Natural killer cell (primary cell): ENCODE measurements at regions not wholly inside any gene's neighbourhood (a gene's known extent, or its start where the extent isn't known, plus 50 kb on each side); places are given as distances from the start of the nearest gene placed in this dataset.

Source experiments
- ATAC-seq, 3 donors: fragments of 150-1000 bp in 2 of 3; fragments of 200-7000 bp in 1 of 3; cut with Tn5 transposase; 1 replicate in 1 of 3; 2 replicates in 2 of 3; pipeline ENCODE4 v1.10.0; 2021; ENCODE audit warnings: mild to moderate bottlenecking in 2 of 3, moderate library complexity in 2 of 3
- DNase-seq, 2 donors: peaks; one replicate each; pipeline versions ENCODE4 v3.0.0 to v3.0.0-alpha.2; 2013 to 2021; ENCODE audit warnings: mixed read lengths in 1 of 2
- H3K27ac ChIP-seq: one replicate; pipeline ENCODE4 v1.5.1; 2013; ENCODE audit warnings: mild to moderate bottlenecking, low read length
- H3K27me3 ChIP-seq: one replicate; pipeline ENCODE4 v1.6.1; 2013; ENCODE audit warnings: low read length; ENCODE audit not compliant: control insufficient read depth, insufficient read depth
- H3K36me3 ChIP-seq: one replicate; pipeline ENCODE4 v1.6.1; 2013; ENCODE audit warnings: low read length; ENCODE audit not compliant: control insufficient read depth, insufficient read depth
- H3K4me1 ChIP-seq: one replicate; pipeline ENCODE4 v1.6.1; 2013; ENCODE audit warnings: low read length; ENCODE audit not compliant: control insufficient read depth, insufficient read depth
- H3K4me3 ChIP-seq: one replicate; pipeline ENCODE4 v1.5.1; 2013; ENCODE audit warnings: low read length
- H3K9me3 ChIP-seq: one replicate; pipeline ENCODE4 v1.6.1; 2013; ENCODE audit warnings: low read length; ENCODE audit not compliant: control insufficient read depth, insufficient read depth
- H3K27ac Mint-ChIP-seq, 2 donors: one replicate each; pipeline ENCODE4 v1.8.0; 2022; ENCODE audit warnings: mild to moderate bottlenecking in 2 of 2, mixed read lengths in 2 of 2, moderate library complexity in 1 of 2
- H3K27me3 Mint-ChIP-seq, 2 donors: one replicate each; pipeline ENCODE4 v1.8.0; 2022; ENCODE audit warnings: low read depth in 2 of 2, mixed read lengths in 2 of 2
- H3K36me3 Mint-ChIP-seq: one replicate; pipeline ENCODE4 v1.8.0; 2022; ENCODE audit warnings: mixed read lengths
- H3K4me1 Mint-ChIP-seq, 2 donors: one replicate each; pipeline ENCODE4 v1.8.0; 2022; ENCODE audit warnings: mixed read lengths in 2 of 2
- H3K4me3 Mint-ChIP-seq: one replicate; pipeline ENCODE4 v1.8.0; 2022; ENCODE audit warnings: mild to moderate bottlenecking, moderate library complexity, mixed read lengths
- H3K9me3 Mint-ChIP-seq, 2 donors: one replicate each; pipeline ENCODE4 v1.8.0; 2022; ENCODE audit warnings: mixed read lengths in 2 of 2
- WGBS: methylation state at CpG from one replicate; pipeline ENCODE4 v1.1.7; 2013; ENCODE audit warnings: missing lambda C conversion rate; ENCODE audit not compliant: insufficient coverage; 5-methylcytosine and 5-hydroxymethylcytosine counted together
- intact Hi-C: fragments of 100-400 bp; cut with micrococcal nuclease; formaldehyde crosslinking; loops from one replicate; pipeline ENCODE4 v1.14.2; 2022
- TF ChIP-seq, protein P1 (sequence below): fragments of 200-600 bp; IDR thresholded peaks from one replicate; pipeline ENCODE4 v1.8.0; 2022; ENCODE audit warnings: antibody characterized with exemption

DNA sequence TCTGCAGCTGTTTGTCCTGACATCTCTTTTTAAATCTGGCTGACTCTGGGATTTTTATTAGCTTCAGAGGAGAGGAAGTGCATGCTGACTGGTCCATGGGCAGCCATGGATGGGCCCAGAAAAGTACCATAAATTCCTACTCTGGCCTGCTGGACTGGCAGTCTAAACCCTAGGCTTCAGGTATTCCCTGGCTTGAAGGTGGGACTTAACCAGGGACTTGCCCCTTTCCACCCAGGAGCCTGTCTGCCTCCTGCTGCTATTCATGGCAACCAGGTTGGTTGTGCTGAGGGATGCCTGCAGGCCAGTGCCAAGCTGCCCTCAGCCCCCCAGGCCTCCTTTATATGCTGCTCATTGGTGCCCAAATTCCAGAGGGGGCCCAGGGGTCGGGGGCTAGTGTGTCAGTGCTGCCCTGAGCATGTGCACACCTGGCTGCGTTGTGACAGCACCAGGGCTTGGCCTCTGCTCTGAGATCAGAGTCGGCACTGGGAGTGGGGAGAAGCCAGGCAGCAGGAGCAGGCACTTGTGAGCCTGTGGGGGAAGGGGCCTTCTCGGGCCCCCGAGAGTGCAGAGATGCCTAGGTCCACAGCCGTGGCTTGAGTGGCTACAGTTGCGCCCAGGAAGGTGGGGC lies 195.7 kb upstream of the TFPI start:
- intact Hi-C loops = no loop called here
- H3K4me3 ChIP-seq = no peak overlapping the region
- WGBS = 85% methylated on average over 7 of the region's 7 CpGs
- ATAC-seq (no peak), DNase-seq (no peak)
- H3K36me3 ChIP-seq = no peaks in the 10 kb centered on the region
- Mint-ChIP-seq H3K36me3 (peaks cover 6% of the 10 kb centered on the region), H3K4me3 (no peak overlapping the region), H3K4me1 (no peaks in the 10 kb centered on the region), H3K27me3 (no peaks in the 10 kb centered on the region), H3K9me3 (peaks cover 8 to 15% of the 10 kb centered on the region in 2 donors), H3K27ac (no peak overlapping the region)
- H3K27ac ChIP-seq = no peak overlapping the region
- TF ChIP-seq, protein P1, sequence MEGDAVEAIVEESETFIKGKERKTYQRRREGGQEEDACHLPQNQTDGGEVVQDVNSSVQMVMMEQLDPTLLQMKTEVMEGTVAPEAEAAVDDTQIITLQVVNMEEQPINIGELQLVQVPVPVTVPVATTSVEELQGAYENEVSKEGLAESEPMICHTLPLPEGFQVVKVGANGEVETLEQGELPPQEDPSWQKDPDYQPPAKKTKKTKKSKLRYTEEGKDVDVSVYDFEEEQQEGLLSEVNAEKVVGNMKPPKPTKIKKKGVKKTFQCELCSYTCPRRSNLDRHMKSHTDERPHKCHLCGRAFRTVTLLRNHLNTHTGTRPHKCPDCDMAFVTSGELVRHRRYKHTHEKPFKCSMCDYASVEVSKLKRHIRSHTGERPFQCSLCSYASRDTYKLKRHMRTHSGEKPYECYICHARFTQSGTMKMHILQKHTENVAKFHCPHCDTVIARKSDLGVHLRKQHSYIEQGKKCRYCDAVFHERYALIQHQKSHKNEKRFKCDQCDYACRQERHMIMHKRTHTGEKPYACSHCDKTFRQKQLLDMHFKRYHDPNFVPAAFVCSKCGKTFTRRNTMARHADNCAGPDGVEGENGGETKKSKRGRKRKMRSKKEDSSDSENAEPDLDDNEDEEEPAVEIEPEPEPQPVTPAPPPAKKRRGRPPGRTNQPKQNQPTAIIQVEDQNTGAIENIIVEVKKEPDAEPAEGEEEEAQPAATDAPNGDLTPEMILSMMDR = no peak
- H3K9me3 ChIP-seq = no peaks in the 10 kb centered on the region
- no peaks in the 10 kb centered on the region for H3K4me1 ChIP-seq
- no peaks in the 10 kb centered on the region for H3K27me3 ChIP-seq

DNA sequence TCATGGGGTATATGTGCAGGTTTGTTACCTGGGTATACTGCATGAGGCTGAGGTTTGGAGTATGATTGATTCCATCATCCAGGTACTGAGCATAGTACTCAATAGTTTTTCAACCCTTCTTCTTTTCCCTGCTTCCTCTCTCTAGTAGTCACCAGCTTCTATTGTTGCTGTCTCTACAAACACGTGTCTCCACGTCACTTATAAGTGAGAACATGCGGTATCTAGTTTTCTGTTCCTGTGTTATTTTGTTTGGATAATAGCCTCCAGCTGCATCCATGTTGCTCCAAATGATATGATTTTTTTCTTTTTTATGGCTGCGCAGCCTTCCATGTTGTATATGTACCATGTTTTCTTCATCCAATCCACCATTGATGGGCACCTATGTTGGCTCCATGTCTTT lies 214.8 kb upstream of the TFPI start:
- peaks cover 14 to 19% of the 10 kb centered on the region in 2 donors for H3K9me3 Mint-ChIP-seq

DNA sequence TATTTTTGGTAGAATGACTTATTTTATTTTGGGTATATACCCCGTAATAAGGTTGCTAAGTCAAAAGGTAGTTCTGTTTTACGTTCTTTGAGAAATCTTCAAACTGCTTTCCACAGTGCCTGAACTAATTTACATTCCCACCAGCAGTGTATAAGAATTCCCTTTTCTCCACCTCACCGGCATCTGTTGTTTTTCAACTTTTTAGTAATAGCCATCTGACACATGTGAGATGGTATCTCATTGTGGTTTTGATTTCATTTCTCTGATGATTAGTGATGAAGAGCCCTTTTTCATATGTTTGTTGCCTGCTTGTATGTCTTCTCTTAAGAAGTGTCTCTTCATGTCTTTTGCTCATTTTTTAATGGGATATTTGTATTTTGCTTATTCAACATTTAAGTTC lies 215.2 kb upstream of the TFPI start:
- no peak overlapping the region for H3K4me3 ChIP-seq
- Mint-ChIP-seq H3K27ac (no peak overlapping the region), H3K9me3 (peaks cover 17 to 21% of the 10 kb centered on the region in 2 donors), H3K4me1 (no peaks in the 10 kb centered on the region), H3K27me3 (no peaks in the 10 kb centered on the region), H3K4me3 (no peak overlapping the region), H3K36me3 (peaks cover 5% of the 10 kb centered on the region)
- no peaks in the 10 kb centered on the region for H3K36me3 ChIP-seq
- DNase-seq (no peak), ATAC-seq (no peak)
- no peaks in the 10 kb centered on the region for H3K4me1 ChIP-seq
- 100% methylated on average over 1 of the region's 3 CpGs for WGBS
- H3K27ac ChIP-seq = no peak overlapping the region
- intact Hi-C loops = no loop called here
- H3K9me3 ChIP-seq = no peaks in the 10 kb centered on the region
- TF ChIP-seq, protein P1 = no peak
- no peaks in the 10 kb centered on the region for H3K27me3 ChIP-seq

More for the DNA sequence above, 214.8 kb upstream of the TFPI start:
- H3K4me1 Mint-ChIP-seq = no peaks in the 10 kb centered on the region
- H3K4me3 Mint-ChIP-seq = no peak overlapping the region
- Histone ChIP-seq H3K27ac (no peak overlapping the region), H3K36me3 (no peaks in the 10 kb centered on the region), H3K27me3 (no peaks in the 10 kb centered on the region), H3K9me3 (no peaks in the 10 kb centered on the region), H3K4me1 (no peaks in the 10 kb centered on the region), H3K4me3 (no peak overlapping the region)
- WGBS = 96% methylated on average over 3 of the region's 4 CpGs
- no peaks in the 10 kb centered on the region for H3K27me3 Mint-ChIP-seq
- H3K27ac Mint-ChIP-seq = no peak overlapping the region
- no peak for ATAC-seq
- intact Hi-C loops = no loop called here
- DNase-seq = no peak
- TF ChIP-seq, protein P1 = no peak
- peaks cover 5% of the 10 kb centered on the region for H3K36me3 Mint-ChIP-seq

DNA sequence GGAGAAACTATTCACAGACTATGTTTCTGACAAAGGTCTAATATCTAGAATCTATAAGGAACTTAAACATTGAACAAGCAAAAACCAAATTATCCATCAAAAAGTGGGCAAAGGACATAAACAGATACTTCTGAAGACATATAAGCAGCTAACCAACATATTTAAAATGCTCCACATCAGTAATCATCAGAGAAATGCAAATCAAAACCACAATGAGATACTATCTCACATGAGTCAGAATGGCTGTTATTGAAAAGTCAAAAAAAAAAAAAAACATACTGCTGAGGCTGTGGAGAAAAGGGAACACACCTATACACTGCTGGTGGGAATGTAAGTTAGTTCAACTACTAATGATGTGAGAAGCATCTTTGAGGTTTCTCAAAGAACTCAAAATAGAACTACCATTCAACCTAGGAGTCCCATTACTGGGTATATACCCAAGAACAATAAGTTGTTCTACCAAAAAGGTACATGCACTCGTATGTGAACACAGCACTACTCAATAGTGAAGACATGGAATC lies 220.4 kb upstream of the TFPI start:
- Histone ChIP-seq H3K36me3 (no peaks in the 10 kb centered on the region), H3K4me3 (no peak overlapping the region), H3K9me3 (no peaks in the 10 kb centered on the region), H3K4me1 (no peaks in the 10 kb centered on the region), H3K27me3 (no peaks in the 10 kb centered on the region), H3K27ac (no peak overlapping the region)
- Mint-ChIP-seq H3K4me1 (no peaks in the 10 kb centered on the region), H3K4me3 (no peak overlapping the region), H3K27ac (no peak overlapping the region), H3K9me3 (peaks cover 15% of the 10 kb centered on the region in 2 donors), H3K36me3 (peaks cover 5% of the 10 kb centered on the region), H3K27me3 (no peaks in the 10 kb centered on the region)
- DNase-seq (no peak), ATAC-seq (no peak)
- intact Hi-C loops = no loop called here
- WGBS = 88% methylated on average over 1 of the region's 1 CpG
- TF ChIP-seq, protein P1 = no peak
